MCF 10A (cell line): ENCODE measurements at regions not wholly inside any gene's neighbourhood (a gene's known extent, or its start where the extent isn't known, plus 50 kb on each side); places are given as distances from the start of the nearest gene placed in this dataset.
A peak's percentile ranks its signal among the peaks of the same experiment; 100 is the strongest.
"Not testable (repeated sequence)": the region's sequence is repeated elsewhere in the genome, so short reads cannot be mapped to it uniquely, and the experiment has no call there.

Experiments used
- BruUV-seq: library from RNA; stranded (reverse); fragments of 400-500 nt; replicated peaks from 2 replicates; lab custom pipeline; 2021; lab: Mats Ljungman, UMichigan
- CTCF ChIA-PET: fragments of 300-600 bp; sonication (Branson Sonifier 250); formaldehyde crosslinking; extraction: SDS; loops from one replicate; lab custom pipeline; 2021; ENCODE audit warnings: antibody characterized with exemption, inconsistent platforms; lab: Yijun Ruan, JAX
- POLR2A ChIA-PET: fragments of 300-600, 350-650 bp; sonication (Branson Sonifier 250); formaldehyde crosslinking; extraction: SDS; loops from one replicate; lab custom pipeline; 2020; ENCODE audit warnings: antibody characterized with exemption, inconsistent platforms; lab: Yijun Ruan, JAX
- DNase-seq: peaks from one replicate; pipeline ENCODE4 v3.0.0-alpha.2; 2018; ENCODE audit not compliant: unreplicated experiment
- H3K27ac Mint-ChIP-seq: one replicate; pipeline ENCODE4 v1.8.0; 2022; ENCODE audit warnings: mild to moderate bottlenecking, low read depth, mixed read lengths; ENCODE audit not compliant: unreplicated experiment
- H3K27me3 Mint-ChIP-seq: one replicate; pipeline ENCODE4 v1.8.0; 2022; ENCODE audit warnings: mixed read lengths; ENCODE audit not compliant: insufficient read depth, unreplicated experiment
- H3K36me3 Mint-ChIP-seq: one replicate; pipeline ENCODE4 v1.8.0; 2022; ENCODE audit warnings: mild to moderate bottlenecking, moderate library complexity, mixed read lengths; ENCODE audit not compliant: insufficient read depth, unreplicated experiment
- H3K4me1 Mint-ChIP-seq: one replicate; pipeline ENCODE4 v1.8.0; 2022; ENCODE audit warnings: mixed read lengths; ENCODE audit not compliant: insufficient read depth, unreplicated experiment
- H3K4me3 Mint-ChIP-seq: one replicate; pipeline ENCODE4 v1.8.0; 2022; ENCODE audit warnings: mild to moderate bottlenecking, moderate library complexity, mixed read lengths; ENCODE audit not compliant: unreplicated experiment
- H3K9me3 Mint-ChIP-seq: one replicate; pipeline ENCODE4 v1.8.0; 2022; ENCODE audit warnings: mixed read lengths; ENCODE audit not compliant: unreplicated experiment
- CTCF ChIP-seq: fragments of 200-600 bp; IDR thresholded peaks from one replicate; pipeline ENCODE4 v1.8.0; 2022; ENCODE audit warnings: antibody characterized with exemption, mild to moderate bottlenecking; ENCODE audit not compliant: unreplicated experiment
- intact Hi-C: fragments of 100-400 bp; cut with micrococcal nuclease; formaldehyde crosslinking; loops from 2 replicates; pipeline ENCODE4 v1.14.1; 2022

- Mint-ChIP-seq H3K27ac (no peak overlapping the region), H3K4me3 (peak overlapping the region; percentile 75), H3K9me3 (no peaks in the 10 kb centered on the region), H3K27me3 (no peaks in the 10 kb centered on the region), H3K4me1 (peaks cover 5% of the 10 kb centered on the region), H3K36me3 (peaks cover 18% of the 10 kb centered on the region)
- intact Hi-C loops, result loop anchor here (2.0 to 10.0 kb wide), 4 partner anchors 115 to 418 kb away; partner anchors contain the start of genes LRRC37A3 and SMURF2
- ChIA-PET POLR2A (interaction anchor here (1.0 to 1.8 kb wide), 3 partner anchors 14 to 180 kb away, joined by 3 to 7 read pairs (median 7); partner anchors contain the start of gene LRRC37A3), CTCF (no interaction called here)
- no peak for DNase-seq
- TF ChIP-seq CTCF, result no peak
- no TSS peak for BruUV-seq
These were observed 117.4 kb upstream of the SMURF2 start for GRCh38 chr17:64779376-64780095.

GRCh38 chr17:64779098-64779375 is 116.9 kb upstream of the SMURF2 start:
- POLR2A ChIA-PET, H3K9me3 Mint-ChIP-seq, DNase-seq, H3K27ac Mint-ChIP-seq, H3K27me3 Mint-ChIP-seq, H3K4me3 Mint-ChIP-seq, CTCF ChIA-PET, H3K4me1 Mint-ChIP-seq: not testable (repeated sequence)
- BruUV-seq, result TSS peak; percentile 15
- peaks cover 18% of the 10 kb centered on the region for H3K36me3 Mint-ChIP-seq
- intact Hi-C loops, result loop anchor here (5.0 to 10.0 kb wide), 2 partner anchors 114 to 418 kb away; partner anchors contain the start of gene SMURF2

GRCh38 chr17:64778240-64779097 is 116.4 kb upstream of the SMURF2 start:
- Mint-ChIP-seq H3K4me1 (peaks cover 5% of the 10 kb centered on the region), H3K9me3 (no peaks in the 10 kb centered on the region), H3K36me3 (peaks cover 18% of the 10 kb centered on the region), H3K27ac (no peak overlapping the region), H3K27me3 (no peaks in the 10 kb centered on the region), H3K4me3 (no peak overlapping the region)
- ChIA-PET POLR2A (interaction anchor here (0.6 kb wide), 1 partner anchor 1228 kb away, joined by 3 read pairs; the partner anchor contains the start of gene DCAF7), CTCF (interaction anchor here (0.6 to 1.5 kb wide), 2 partner anchors 45 to 162 kb away, joined by 3 to 4 read pairs; no protein-coding TSS in a partner anchor)
- BruUV-seq, result no TSS peak
- intact Hi-C loops, result loop anchor here (5.0 to 10.0 kb wide), 2 partner anchors 114 to 419 kb away; partner anchors contain the start of gene SMURF2
- DNase-seq, result no peak
- TF ChIP-seq CTCF, result no peak

- H3K27me3 Mint-ChIP-seq, result no peaks in the 10 kb centered on the region
- BruUV-seq, result no TSS peak
- H3K36me3 Mint-ChIP-seq, result peaks cover 18% of the 10 kb centered on the region
- no peaks in the 10 kb centered on the region for H3K9me3 Mint-ChIP-seq
- no peak overlapping the region for H3K4me3 Mint-ChIP-seq
- H3K4me1 Mint-ChIP-seq, result peaks cover 5% of the 10 kb centered on the region
- intact Hi-C loops, result loop anchor here (5.0 to 10.0 kb wide), 2 partner anchors 113 to 420 kb away; partner anchors contain the start of gene SMURF2
- no peak for TF ChIP-seq CTCF
- ChIA-PET CTCF (interaction anchor here (0.6 to 1.6 kb wide), 10 partner anchors 9 to 299 kb away, joined by 3 to 5 read pairs (median 3); partner anchors contain the start of gene LRRC37A3), POLR2A (interaction anchor here (0.6 to 1.0 kb wide), 3 partner anchors 142 to 1227 kb away, joined by 3 to 8 read pairs (median 4); partner anchors contain the start of genes CEP95, DCAF7, DDX5 and LRRC37A3)
- no peak overlapping the region for H3K27ac Mint-ChIP-seq
- no peak for DNase-seq
These were observed 115.5 kb upstream of the SMURF2 start for GRCh38 chr17:64777415-64778239.
